NCI-H2029 (cell line): ENCODE measurements at regions not wholly inside any gene's neighbourhood (a gene's known extent, or its start where the extent isn't known, plus 50 kb on each side); places are given as distances from the start of the nearest gene placed in this dataset.
"Not testable (repeated sequence)": the region's sequence is repeated elsewhere in the genome, so short reads cannot be mapped to it uniquely, and the experiment has no call there.

Experiments used
- DNase-seq: peaks from one replicate; lab custom pipeline; 2025; lab: John Stamatoyannopoulos, UW

- no peak for DNase-seq
Observed at GRCh38 chr13:64206430-64207225, 2791.0 kb upstream of the PCDH20 start.

- no peak for DNase-seq
Observed at GRCh38 chr13:64202517-64202916, 2786.9 kb upstream of the PCDH20 start.

- DNase-seq, result no peak
Observed at GRCh38 chr13:64197232-64197631, 2781.6 kb upstream of the PCDH20 start.

GRCh38 chr13:64186503-64187250, 2771.0 kb upstream of the PCDH20 start:
- DNase-seq, result no peak

GRCh38 chr13:64186071-64186470, 2770.4 kb upstream of the PCDH20 start:
- no peak for DNase-seq

GRCh38 chr13:64180756-64181155, 2765.1 kb upstream of the PCDH20 start:
- DNase-seq, result no peak

- DNase-seq, result no peak
Observed at GRCh38 chr13:64165826-64166225, 2750.2 kb upstream of the PCDH20 start.

GRCh38 chr13:64164435-64164834, 2748.8 kb upstream of the PCDH20 start:
- DNase-seq, result no peak

- no peak for DNase-seq
Observed at GRCh38 chr13:64160479-64160878, 2744.8 kb upstream of the PCDH20 start.

- no peak for DNase-seq
Observed at GRCh38 chr13:64158908-64159307, 2743.3 kb upstream of the PCDH20 start.

- no peak for DNase-seq
Observed at GRCh38 chr13:64154514-64154913, 2738.9 kb upstream of the PCDH20 start.

- no peak for DNase-seq
Observed at GRCh38 chr13:64130600-64130999, 2715.0 kb upstream of the PCDH20 start.

- DNase-seq, result no peak
Observed at GRCh38 chr13:64130171-64130570, 2714.5 kb upstream of the PCDH20 start.

GRCh38 chr13:64127856-64128255, 2712.2 kb upstream of the PCDH20 start:
- no peak for DNase-seq

GRCh38 chr13:64127192-64127591, 2711.5 kb upstream of the PCDH20 start:
- DNase-seq, result no peak

- DNase-seq, result not testable (repeated sequence)
Observed at GRCh38 chr13:64121023-64121709, 2705.5 kb upstream of the PCDH20 start.

- DNase-seq, result no peak
Observed at GRCh38 chr13:64099994-64100393, 2684.3 kb upstream of the PCDH20 start.

GRCh38 chr13:64090311-64090710, 2674.7 kb upstream of the PCDH20 start:
- DNase-seq, result no peak

GRCh38 chr13:64088491-64088890, 2672.8 kb upstream of the PCDH20 start:
- no peak for DNase-seq

GRCh38 chr13:64087624-64088023, 2672.0 kb upstream of the PCDH20 start:
- DNase-seq, result no peak

- no peak for DNase-seq
Observed at GRCh38 chr13:64083811-64084210, 2668.2 kb upstream of the PCDH20 start.

GRCh38 chr13:64083396-64083795, 2667.7 kb upstream of the PCDH20 start:
- DNase-seq, result no peak

GRCh38 chr13:64078480-64078936, 2662.9 kb upstream of the PCDH20 start:
- DNase-seq, result no peak
